Astrocyte (in vitro differentiated cells and primary cell): ENCODE measurements at regions not wholly inside any gene's neighbourhood (a gene's known extent, or its start where the extent isn't known, plus 50 kb on each side); places are given as distances from the start of the nearest gene placed in this dataset.

Experiments used
- CTCF ChIP-seq: IDR thresholded peaks from 2 replicates; pipeline ENCODE4 v1.5.1; 2011; ENCODE audit warnings: low read depth, mild to moderate bottlenecking, inconsistent platforms, low read length, moderate library complexity; ENCODE audit not compliant: insufficient read depth
- EZH2 ChIP-seq: IDR thresholded peaks from 2 replicates; pipeline ENCODE4 v1.6.1; 2012; ENCODE audit warnings: mild to moderate bottlenecking, low read length, inconsistent platforms; ENCODE audit not compliant: insufficient read depth

GRCh38 chr21:35401476-35401875, 352.4 kb upstream of the RUNX1 start:
- TF ChIP-seq CTCF: no peak
- no peak for TF ChIP-seq EZH2
